OCI-LY7 (cell line): ENCODE measurements at regions not wholly inside any gene's neighbourhood (a gene's known extent, or its start where the extent isn't known, plus 50 kb on each side); places are given as distances from the start of the nearest gene placed in this dataset.
A peak's percentile ranks its signal among the peaks of the same experiment; 100 is the strongest.

ENCODE experiments used
- BruUV-seq: library from RNA; stranded (reverse); fragments of 400-500 nt; replicated peaks from 2 replicates; lab custom pipeline; 2021; lab: Mats Ljungman, UMichigan
- CTCF ChIA-PET: fragments of 300-600 bp; sonication (Branson Sonifier 250); formaldehyde crosslinking; loops from one replicate; lab custom pipeline; 2022; ENCODE audit warnings: antibody characterized with exemption; ENCODE audit not compliant: unreplicated experiment; lab: Charles Lee
- POLR2A ChIA-PET: fragments of 300-600 bp; sonication (Branson Sonifier 250); formaldehyde crosslinking; loops from one replicate; lab custom pipeline; 2022; ENCODE audit warnings: antibody characterized with exemption; lab: Charles Lee
- DNase-seq: peaks from one replicate; pipeline ENCODE4 v3.0.0-alpha.2; 2015; ENCODE audit warnings: low spot score
- H2AFZ ChIP-seq: fragments of 200-600 bp; sonication (generic), shearing (Covaris generic); 2 replicates; pipeline ENCODE4 v1.6.1; 2014; ENCODE audit warnings: mild to moderate bottlenecking, antibody characterized with exemption, low read length, moderate library complexity
- H3K27ac ChIP-seq: fragments of 200-600 bp; sonication (generic); 2 replicates; pipeline ENCODE4 v1.5.1; 2014; ENCODE audit warnings: mixed run types, low read depth, mild to moderate bottlenecking, moderate library complexity, low read length, inconsistent platforms; ENCODE audit not compliant: poor library complexity, severe bottlenecking
- H3K36me3 ChIP-seq: fragments of 200-600 bp; sonication (generic); 2 replicates; pipeline ENCODE4 v1.6.1; 2014; ENCODE audit warnings: mild to moderate bottlenecking, antibody characterized with exemption, low read length, moderate library complexity, mixed read lengths; ENCODE audit not compliant: insufficient read depth
- H3K4me1 ChIP-seq: fragments of 200-600 bp; sonication (generic); 2 replicates; pipeline ENCODE4 v1.5.1; 2014; ENCODE audit warnings: mild to moderate bottlenecking, low read length; ENCODE audit not compliant: insufficient read depth, poor library complexity, severe bottlenecking
- H3K4me2 ChIP-seq: fragments of 200-600 bp; sonication (generic); 2 replicates; pipeline ENCODE4 v1.6.1; 2014; ENCODE audit warnings: mild to moderate bottlenecking, low read length
- H3K4me3 ChIP-seq: fragments of 200-600 bp; sonication (generic); 2 replicates; pipeline ENCODE4 v1.5.1; 2014; ENCODE audit warnings: mild to moderate bottlenecking, low read depth, low read length; ENCODE audit not compliant: poor library complexity, severe bottlenecking
- H3K79me2 ChIP-seq: fragments of 200-600 bp; sonication (generic); 2 replicates; pipeline ENCODE4 v1.6.1; 2016; ENCODE audit warnings: low read depth, mild to moderate bottlenecking, low read length, moderate library complexity, mixed read lengths; ENCODE audit not compliant: insufficient read depth
- H3K9me2 ChIP-seq: fragments of 200-600 bp; sonication (generic); 2 replicates; pipeline ENCODE4 v1.6.1; 2016; ENCODE audit warnings: mild to moderate bottlenecking, low read length, mixed read lengths; ENCODE audit not compliant: insufficient read depth
- H3K9me3 ChIP-seq: fragments of 200-600 bp; sonication (generic); 2 replicates; pipeline ENCODE4 v1.6.1; 2014; ENCODE audit warnings: mild to moderate bottlenecking, mixed run types, low read length, mixed read lengths
- H4K20me1 ChIP-seq: fragments of 200-600 bp; sonication (generic); 2 replicates; pipeline ENCODE4 v1.6.1; 2014; ENCODE audit warnings: mild to moderate bottlenecking, antibody characterized with exemption, low read length, moderate library complexity, mixed read lengths; ENCODE audit not compliant: insufficient read depth
- EZH2phosphoT487 ChIP-seq: fragments of 200-600 bp; sonication (generic); IDR thresholded peaks from 2 replicates; pipeline ENCODE4 v1.6.1; 2018; ENCODE audit warnings: low read depth, borderline replicate concordance, mild to moderate bottlenecking, mixed run types, antibody characterized with exemption, low read length, moderate library complexity, mixed read lengths
- intact Hi-C: fragments of 100-400 bp; cut with micrococcal nuclease; formaldehyde crosslinking; loops from one replicate; pipeline ENCODE4 v1.10.0; 2022; ENCODE audit not compliant: unreplicated experiment
- TF ChIP-seq, protein P1 (sequence below): fragments of 200-600 bp; sonication (generic); conservative IDR thresholded peaks from 2 replicates; pipeline ENCODE4 v1.5.1; 2014; ENCODE audit warnings: mild to moderate bottlenecking, antibody characterized with exemption, low read length, moderate library complexity, mixed read lengths

- H3K4me3 ChIP-seq = no peak overlapping the region
- ChIA-PET POLR2A (interaction anchor here (0.9 kb wide), 1 partner anchor 11 kb away, joined by 3 read pairs; no protein-coding TSS in a partner anchor), CTCF (no interaction called here)
- intact Hi-C loops = no loop called here
- no TSS peak for BruUV-seq
- no peaks in the 10 kb centered on the region for H3K79me2 ChIP-seq
- peak overlapping the region; percentile 59; the same call in 1 of the 2 replicates for H2AFZ ChIP-seq
- peak; percentile 51 for DNase-seq
- H3K9me3 ChIP-seq = no peaks in the 10 kb centered on the region
- peak overlapping the region; percentile 46 for H3K4me2 ChIP-seq
- peaks cover 10% of the 10 kb centered on the region for H3K4me1 ChIP-seq
- H3K9me2 ChIP-seq = no peaks in the 10 kb centered on the region
- no peaks in the 10 kb centered on the region for H3K36me3 ChIP-seq
- no peak overlapping the region for H3K27ac ChIP-seq
- H4K20me1 ChIP-seq = no peaks in the 10 kb centered on the region
- no peak for TF ChIP-seq EZH2phosphoT487
- TF ChIP-seq, protein P1, sequence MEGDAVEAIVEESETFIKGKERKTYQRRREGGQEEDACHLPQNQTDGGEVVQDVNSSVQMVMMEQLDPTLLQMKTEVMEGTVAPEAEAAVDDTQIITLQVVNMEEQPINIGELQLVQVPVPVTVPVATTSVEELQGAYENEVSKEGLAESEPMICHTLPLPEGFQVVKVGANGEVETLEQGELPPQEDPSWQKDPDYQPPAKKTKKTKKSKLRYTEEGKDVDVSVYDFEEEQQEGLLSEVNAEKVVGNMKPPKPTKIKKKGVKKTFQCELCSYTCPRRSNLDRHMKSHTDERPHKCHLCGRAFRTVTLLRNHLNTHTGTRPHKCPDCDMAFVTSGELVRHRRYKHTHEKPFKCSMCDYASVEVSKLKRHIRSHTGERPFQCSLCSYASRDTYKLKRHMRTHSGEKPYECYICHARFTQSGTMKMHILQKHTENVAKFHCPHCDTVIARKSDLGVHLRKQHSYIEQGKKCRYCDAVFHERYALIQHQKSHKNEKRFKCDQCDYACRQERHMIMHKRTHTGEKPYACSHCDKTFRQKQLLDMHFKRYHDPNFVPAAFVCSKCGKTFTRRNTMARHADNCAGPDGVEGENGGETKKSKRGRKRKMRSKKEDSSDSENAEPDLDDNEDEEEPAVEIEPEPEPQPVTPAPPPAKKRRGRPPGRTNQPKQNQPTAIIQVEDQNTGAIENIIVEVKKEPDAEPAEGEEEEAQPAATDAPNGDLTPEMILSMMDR = no peak
Observed at GRCh38 chr10:43816351-43817321, 168.0 kb upstream of the ZNF32 start.

GRCh38 chr10:43815181-43815885 lies 166.7 kb upstream of the ZNF32 start:
- TF ChIP-seq, protein P1 = no peak
- no peak for TF ChIP-seq EZH2phosphoT487
- no TSS peak for BruUV-seq
- no peak for DNase-seq
- Histone ChIP-seq H3K4me1 (peaks cover 10% of the 10 kb centered on the region), H3K79me2 (no peaks in the 10 kb centered on the region), H2AFZ (no peak overlapping the region), H3K9me3 (no peaks in the 10 kb centered on the region), H3K4me3 (no peak overlapping the region), H4K20me1 (no peaks in the 10 kb centered on the region), H3K27ac (no peak overlapping the region), H3K4me2 (peak overlapping the region; percentile 46; the same call in 1 of the 2 replicates), H3K9me2 (no peaks in the 10 kb centered on the region), H3K36me3 (no peaks in the 10 kb centered on the region)
- ChIA-PET POLR2A (interaction anchor here (0.6 kb wide), 1 partner anchor 86 kb away, joined by 3 read pairs; no protein-coding TSS in a partner anchor), CTCF (no interaction called here)
- intact Hi-C loops = no loop called here
